Left lung (tissue), 4 donors: ENCODE measurements at regions not wholly inside any gene's neighbourhood (a gene's known extent, or its start where the extent isn't known, plus 50 kb on each side); places are given as distances from the start of the nearest gene placed in this dataset.
A peak's percentile ranks its signal among the peaks of the same experiment; 100 is the strongest.

Experiments used
- ATAC-seq: fragments of 200-7000 bp; cut with Tn5 transposase; one replicate; pipeline ENCODE4 v1.9.1; 2020; ENCODE audit warnings: moderate library complexity
- DNase-seq, 4 donors: peaks; one replicate each; pipeline ENCODE4 v3.0.0-alpha.2; 2013 to 2020
- H3K27ac ChIP-seq, 2 donors: fragments of 200-600 bp; sonication (generic) in 1 of 2; one replicate each; pipeline versions ENCODE4 v1.5.0 to v1.8.0; 2020 to 2021
- H3K27me3 ChIP-seq, 2 donors: fragments of 200-600 bp; sonication (generic) in 1 of 2; one replicate each; pipeline versions ENCODE4 v1.5.0 to v1.8.0; 2020 to 2021
- H3K36me3 ChIP-seq, 2 donors: fragments of 200-600 bp; sonication (generic) in 1 of 2; one replicate each; pipeline versions ENCODE4 v1.5.0 to v1.8.0; 2020 to 2021
- H3K4me1 ChIP-seq, 2 donors: fragments of 200-600 bp; one replicate each; pipeline ENCODE4 v1.8.0; 2021
- H3K4me3 ChIP-seq, 2 donors: fragments of 200-600 bp; sonication (generic) in 1 of 2; one replicate each; pipeline versions ENCODE4 v1.5.0 to v1.8.0; 2020 to 2021; ENCODE audit warnings: mild to moderate bottlenecking in 1 of 2
- H3K9me3 ChIP-seq, 2 donors: fragments of 200-600 bp; sonication (generic) in 1 of 2; one replicate each; pipeline versions ENCODE4 v1.5.0 to v1.8.0; 2020 to 2021
- CTCF ChIP-seq, 2 donors: fragments of 200-600 bp; sonication (generic) in 1 of 2; IDR thresholded peaks; one replicate each; pipeline versions ENCODE4 v1.5.0 to v1.8.0; 2021; ENCODE audit warnings: antibody characterized with exemption in 2 of 2
- intact Hi-C, 2 donors: fragments of 100-400 bp; cut with DNase I; formaldehyde crosslinking; loops; one replicate each; pipeline versions ENCODE4 v1.11.2 to v1.14.2; 2022
- donor health status: DM: no; HTN: yes; CAD: no.
- donor health status: DM: no; HTN: no; CAD: no.

GRCh38 chr6:141418076-141418475 is 714.6 kb upstream of the GJE1 start:
- no peak for ATAC-seq
- intact Hi-C loops = no loop called here
- Histone ChIP-seq H3K27me3 (no peaks in the 10 kb centered on the region), H3K4me1 (no peaks in the 10 kb centered on the region), H3K36me3 (no peaks in the 10 kb centered on the region), H3K4me3 (no peak overlapping the region), H3K27ac (no peak overlapping the region), H3K9me3 (no peaks in the 10 kb centered on the region)
- no peak for DNase-seq
- TF ChIP-seq CTCF (IDR thresholded peaks at IDR 0.05) = no peak

GRCh38 chr6:141415896-141416295 is 716.8 kb upstream of the GJE1 start:
- intact Hi-C loops = no loop called here

GRCh38 chr6:141413196-141413595 is 719.5 kb upstream of the GJE1 start:
- no peaks in the 10 kb centered on the region for H3K27me3 ChIP-seq

More at GRCh38 chr6:141415896-141416295, 716.8 kb upstream of the GJE1 start:
- no peak for TF ChIP-seq CTCF (IDR thresholded peaks at IDR 0.05)
- no peak overlapping the region for H3K4me3 ChIP-seq
- no peak for DNase-seq
- H3K36me3 ChIP-seq = no peaks in the 10 kb centered on the region
- no peaks in the 10 kb centered on the region for H3K27me3 ChIP-seq
- H3K27ac ChIP-seq = no peak overlapping the region
- H3K9me3 ChIP-seq = no peaks in the 10 kb centered on the region
- no peak for ATAC-seq
- no peaks in the 10 kb centered on the region for H3K4me1 ChIP-seq

GRCh38 chr6:141406761-141407160 is 726.0 kb upstream of the GJE1 start:
- TF ChIP-seq CTCF (IDR thresholded peaks at IDR 0.05) = no peak

More at GRCh38 chr6:141413196-141413595, 719.5 kb upstream of the GJE1 start:
- TF ChIP-seq CTCF (IDR thresholded peaks at IDR 0.05) = no peak
- Histone ChIP-seq H3K9me3 (peaks cover 0 to 26% of the 10 kb centered on the region in 2 donors), H3K4me3 (no peak overlapping the region), H3K4me1 (no peaks in the 10 kb centered on the region), H3K36me3 (no peaks in the 10 kb centered on the region), H3K27ac (no peak overlapping the region)
- no peak for ATAC-seq
- DNase-seq = no peak
- intact Hi-C loops = no loop called here

GRCh38 chr6:141403827-141404226 is 728.9 kb upstream of the GJE1 start:
- ATAC-seq (peak; percentile 33), DNase-seq (no peak)
- no peaks in the 10 kb centered on the region for H3K27me3 ChIP-seq
- H3K9me3 ChIP-seq = peaks cover 0 to 19% of the 10 kb centered on the region in 2 donors
- no peak overlapping the region for H3K27ac ChIP-seq
- intact Hi-C loops = no loop called here
- no peak overlapping the region for H3K4me3 ChIP-seq
- no peaks in the 10 kb centered on the region for H3K4me1 ChIP-seq
- H3K36me3 ChIP-seq = no peaks in the 10 kb centered on the region
- no peak for TF ChIP-seq CTCF (IDR thresholded peaks at IDR 0.05)

More at GRCh38 chr6:141406761-141407160, 726.0 kb upstream of the GJE1 start:
- intact Hi-C loops = no loop called here
- no peak for ATAC-seq
- Histone ChIP-seq H3K36me3 (no peaks in the 10 kb centered on the region), H3K4me1 (no peaks in the 10 kb centered on the region), H3K27ac (no peak overlapping the region), H3K9me3 (peaks cover 0 to 39% of the 10 kb centered on the region in 2 donors), H3K4me3 (no peak overlapping the region), H3K27me3 (no peaks in the 10 kb centered on the region)
- DNase-seq = no peak
